NCI-H774 (cell line): ENCODE measurements at regions not wholly inside any gene's neighbourhood (a gene's known extent, or its start where the extent isn't known, plus 50 kb on each side); places are given as distances from the start of the nearest gene placed in this dataset.
A peak's percentile ranks its signal among the peaks of the same experiment; 100 is the strongest.

Source experiments
- DNase-seq: peaks from one replicate; lab custom pipeline; 2025; lab: John Stamatoyannopoulos, UW

DNA sequence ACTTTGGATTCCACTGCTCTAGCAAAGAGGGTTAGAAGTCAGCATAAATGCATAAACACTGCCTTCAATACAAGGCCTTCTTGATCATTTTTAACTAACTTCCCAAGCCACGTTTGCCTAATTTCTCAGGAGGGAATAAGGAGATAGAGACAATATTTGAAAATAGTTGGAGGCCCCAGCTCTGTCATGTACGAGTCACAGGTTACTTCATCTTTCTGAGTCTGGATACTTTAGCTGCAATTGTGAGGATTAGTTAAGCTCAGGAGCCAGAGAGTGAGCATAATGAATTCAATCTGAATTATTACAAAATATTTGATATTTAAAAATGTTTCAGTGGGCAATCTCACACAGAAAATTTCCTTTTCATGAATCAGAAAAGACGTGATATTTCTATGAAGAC is 298.9 kb downstream of the SHOX2 start:
- DNase-seq = no peak

DNA sequence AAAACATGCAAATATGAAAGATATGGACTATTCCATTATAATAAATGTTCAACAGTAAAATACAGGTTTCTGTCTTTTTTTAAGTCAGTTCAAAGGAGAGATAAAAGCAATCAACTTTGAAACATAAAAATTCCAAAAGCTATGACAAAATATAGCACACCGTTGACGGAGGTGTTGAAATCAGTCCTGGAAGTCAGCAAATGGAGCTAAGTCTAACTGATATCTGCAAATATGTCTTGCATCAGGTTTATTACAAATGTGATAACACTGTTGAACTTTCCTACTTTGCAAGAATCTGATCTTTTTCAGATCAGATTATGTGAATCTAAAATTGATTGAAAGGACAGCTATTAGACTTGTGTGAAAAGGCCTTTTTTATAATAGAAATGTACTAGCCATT is 300.7 kb downstream of the SHOX2 start:
- no peak for DNase-seq

DNA sequence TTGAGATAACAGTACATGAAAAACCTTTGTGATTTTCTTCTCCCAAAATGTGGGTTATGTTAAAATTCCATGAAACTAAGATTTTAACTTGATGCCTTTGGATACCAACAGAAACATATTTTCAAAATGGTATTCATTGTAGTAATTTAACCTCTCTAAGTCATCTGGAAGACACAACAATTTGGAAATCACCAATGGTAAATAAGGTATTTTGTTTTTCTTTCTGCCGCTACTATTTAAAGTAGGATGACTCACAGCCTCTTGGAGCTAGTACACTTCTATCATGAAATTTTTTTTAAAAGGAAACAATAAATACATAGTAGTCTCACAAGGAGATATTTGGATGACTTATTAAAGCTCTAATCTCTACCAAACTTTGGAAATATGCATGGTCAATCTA is 291.6 kb upstream of the VEPH1 start:
- DNase-seq = no peak

DNA sequence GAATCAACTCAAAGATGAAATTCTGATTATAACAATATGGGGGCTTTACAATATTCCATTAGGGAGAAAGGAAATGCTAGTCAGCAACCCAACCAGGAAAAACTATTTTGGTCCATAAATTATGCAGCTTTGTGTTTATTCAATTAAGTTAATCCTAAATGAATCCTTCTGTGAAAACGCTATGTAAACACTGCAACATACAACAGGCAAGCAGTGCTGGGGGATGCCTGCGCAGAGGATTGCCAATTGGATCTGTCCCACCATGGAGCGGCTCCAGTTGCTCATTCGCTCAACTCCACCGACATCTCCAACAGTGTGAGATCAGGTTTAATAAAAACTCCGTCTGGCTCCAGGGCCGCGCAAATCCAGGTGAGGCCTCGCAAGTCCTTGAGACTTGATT is 290.5 kb upstream of the VEPH1 start:
- no peak for DNase-seq

DNA sequence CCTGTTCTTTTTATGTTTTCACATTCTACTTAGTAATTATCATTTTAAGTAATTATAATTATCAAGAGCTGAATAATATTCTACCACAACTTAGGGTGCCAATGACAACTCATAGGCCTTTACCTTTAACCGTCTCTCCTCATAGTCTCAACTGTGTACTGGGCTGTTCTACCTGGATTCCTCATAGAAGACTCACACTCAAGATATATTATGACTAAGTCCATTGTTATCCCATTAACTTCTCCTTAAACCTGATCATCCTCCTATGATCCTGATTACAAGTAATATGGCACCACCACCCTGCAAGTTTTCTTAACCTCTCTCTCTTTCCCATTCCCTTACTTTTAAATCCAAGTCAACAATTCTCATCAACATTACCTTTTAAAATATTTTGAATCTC is 285.9 kb upstream of the VEPH1 start:
- no peak for DNase-seq

DNA sequence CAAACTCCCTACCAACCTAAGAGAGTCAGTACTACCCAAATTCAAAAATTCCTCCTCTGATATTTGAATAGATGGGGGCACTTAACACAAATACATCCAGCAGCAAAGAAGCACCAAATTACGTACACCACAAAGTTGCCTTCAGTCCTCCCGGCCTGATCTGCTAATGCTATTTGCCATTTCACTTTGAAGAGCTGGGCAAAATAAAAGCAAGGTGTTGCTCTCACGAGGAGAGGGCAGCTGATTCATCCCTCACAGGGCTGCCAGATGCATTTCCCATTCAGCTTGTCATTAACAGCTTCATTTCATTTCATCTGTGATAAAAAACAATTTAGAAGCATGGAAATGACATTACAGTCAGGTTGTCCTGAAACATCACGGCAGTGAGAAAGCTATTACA is 283.4 kb upstream of the VEPH1 start:
- DNase-seq = no peak

DNA sequence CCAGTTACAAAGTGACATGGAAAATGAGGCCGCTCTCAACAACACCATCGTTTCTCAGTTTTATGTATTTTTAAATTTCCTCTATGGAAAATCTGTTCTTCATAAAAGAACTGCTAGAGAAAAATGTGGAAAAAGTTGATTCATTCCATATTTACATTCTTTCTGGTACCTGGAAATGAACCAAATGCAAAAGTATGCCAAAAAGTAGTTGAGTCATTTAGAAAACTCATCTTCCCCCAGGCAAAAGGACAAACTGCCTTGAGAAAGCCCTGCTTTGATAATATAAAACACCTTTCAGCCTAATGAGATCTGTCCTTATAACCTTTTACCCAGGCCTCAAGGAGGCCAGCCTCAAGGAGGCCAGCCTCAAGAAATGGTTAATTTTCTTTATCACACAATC is 283.0 kb upstream of the VEPH1 start:
- no peak for DNase-seq

DNA sequence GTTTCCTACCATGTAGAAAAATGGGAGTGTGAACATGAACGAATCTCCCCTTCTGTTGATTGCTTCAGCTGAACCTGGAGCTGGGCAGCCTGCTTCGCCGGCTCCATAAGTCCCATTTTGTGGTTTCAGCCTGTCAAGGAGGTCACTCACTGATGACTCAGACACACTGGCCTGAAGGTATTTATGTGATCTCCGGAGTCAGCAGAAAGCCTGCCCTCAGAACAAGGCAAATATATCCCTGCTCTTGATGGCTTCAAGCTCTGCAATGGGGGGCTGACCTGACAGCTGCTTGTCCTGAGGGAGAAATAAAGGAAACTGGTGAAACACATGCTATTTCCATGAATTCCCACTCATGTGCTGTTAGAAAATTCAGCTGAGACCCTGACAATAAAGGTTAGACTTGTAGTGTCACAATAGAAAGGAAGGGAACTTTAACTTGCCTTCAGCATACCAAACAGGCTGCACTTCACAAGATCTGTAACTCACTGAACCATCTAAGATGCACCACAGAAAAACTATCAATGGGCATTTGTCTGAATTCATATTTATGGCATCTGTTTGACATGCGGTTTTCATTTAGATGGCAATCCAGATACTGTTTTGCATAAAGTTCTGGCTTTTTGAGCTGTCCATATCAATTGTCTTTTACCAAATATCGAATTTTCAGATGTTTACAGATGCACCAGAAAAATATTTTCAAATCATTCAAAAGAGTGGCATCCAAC is 282.0 kb upstream of the VEPH1 start:
- no peak for DNase-seq

DNA sequence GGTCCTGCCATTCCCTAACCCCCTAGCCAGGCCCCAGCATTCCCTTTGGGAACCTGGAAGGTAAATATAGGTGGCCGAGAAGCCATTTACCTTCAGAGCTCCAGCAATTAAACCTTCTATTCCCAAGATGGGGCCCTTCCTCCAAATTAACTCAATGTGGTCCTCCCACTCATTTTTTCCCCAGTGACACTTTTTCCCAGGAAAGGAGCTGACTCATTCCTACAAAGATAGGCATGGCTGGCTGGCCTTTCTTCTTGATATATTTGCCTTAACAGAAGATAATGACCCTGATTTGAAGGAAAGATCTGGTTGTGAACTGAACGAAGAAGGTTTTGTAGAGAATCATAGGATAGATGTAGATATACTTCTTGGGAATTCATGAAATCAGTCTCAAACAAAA is 279.0 kb upstream of the VEPH1 start:
- DNase-seq = no peak

DNA sequence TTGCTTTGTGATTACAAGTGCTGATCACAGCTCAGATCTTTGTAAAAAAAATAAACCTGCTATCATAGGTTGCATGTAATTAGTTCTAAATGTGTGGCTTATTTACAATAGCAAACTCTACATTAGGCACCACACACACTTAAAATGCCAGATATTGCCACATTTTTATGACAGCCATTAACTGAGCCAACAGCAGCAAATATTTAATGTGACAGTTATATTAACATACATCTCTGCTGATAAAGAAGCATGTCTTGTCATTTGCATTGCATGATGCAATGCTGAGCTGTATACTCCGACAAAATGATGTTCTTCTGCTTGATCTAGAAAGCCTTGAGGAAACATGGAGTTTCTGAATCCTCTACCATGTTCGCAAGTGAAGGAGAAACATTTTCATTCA is 273.6 kb upstream of the VEPH1 start:
- no peak for DNase-seq

DNA sequence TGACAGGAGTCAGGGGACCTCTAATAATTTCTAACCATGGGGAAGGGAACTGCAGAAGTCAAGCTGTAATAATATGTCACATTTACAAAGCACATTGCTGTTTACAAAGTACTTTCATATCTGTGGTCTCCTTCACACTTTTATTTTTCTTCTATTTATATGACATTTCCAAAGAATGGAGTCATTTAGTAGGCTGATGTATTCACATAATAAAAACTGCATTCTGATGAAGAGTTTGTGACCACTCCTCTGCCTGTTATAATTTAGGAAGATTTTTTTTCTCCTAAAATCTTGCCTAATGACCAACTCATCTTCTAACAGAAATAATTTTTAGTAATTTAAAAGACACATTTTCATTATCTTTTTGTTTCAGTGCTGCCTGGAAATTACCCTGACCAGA is 272.2 kb upstream of the VEPH1 start:
- no peak for DNase-seq

DNA sequence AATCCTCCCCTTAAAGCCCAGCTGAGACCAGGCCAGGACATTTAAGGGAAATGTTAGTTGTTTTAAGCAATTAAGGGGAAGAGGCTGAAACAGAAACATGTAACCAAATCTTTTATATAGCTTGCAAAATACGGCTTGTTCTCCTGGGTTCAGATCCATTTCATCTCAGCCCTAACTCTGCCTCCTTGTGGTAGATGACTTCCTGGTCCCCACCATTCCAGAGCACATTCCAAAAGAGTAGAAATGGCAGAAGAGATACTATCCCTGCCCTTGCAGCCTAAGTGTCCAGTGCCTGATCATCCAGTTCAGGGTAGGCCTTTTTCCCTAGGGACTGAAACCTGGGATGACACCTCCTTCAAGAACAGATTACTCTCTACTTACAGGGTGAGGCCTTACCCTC is 266.2 kb upstream of the VEPH1 start:
- no peak for DNase-seq

DNA sequence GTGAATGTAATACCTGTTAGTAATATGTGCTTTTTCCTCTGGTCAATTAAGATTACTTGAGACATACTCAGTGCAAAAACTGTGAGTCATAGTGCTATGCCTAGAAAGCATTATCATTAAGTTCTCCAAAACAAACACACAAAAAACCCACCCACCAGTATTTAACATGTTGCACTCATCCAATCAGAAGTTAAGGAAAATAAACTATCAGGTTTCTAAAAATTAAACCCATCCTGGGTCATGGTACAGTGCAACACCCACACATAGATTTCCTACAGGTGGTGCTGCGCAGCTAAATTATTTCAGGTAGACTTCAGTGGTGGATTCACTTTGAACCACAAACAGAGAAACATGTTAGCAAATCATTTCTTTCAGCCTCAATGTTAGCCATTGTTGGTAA is 264.4 kb upstream of the VEPH1 start:
- DNase-seq = no peak

DNA sequence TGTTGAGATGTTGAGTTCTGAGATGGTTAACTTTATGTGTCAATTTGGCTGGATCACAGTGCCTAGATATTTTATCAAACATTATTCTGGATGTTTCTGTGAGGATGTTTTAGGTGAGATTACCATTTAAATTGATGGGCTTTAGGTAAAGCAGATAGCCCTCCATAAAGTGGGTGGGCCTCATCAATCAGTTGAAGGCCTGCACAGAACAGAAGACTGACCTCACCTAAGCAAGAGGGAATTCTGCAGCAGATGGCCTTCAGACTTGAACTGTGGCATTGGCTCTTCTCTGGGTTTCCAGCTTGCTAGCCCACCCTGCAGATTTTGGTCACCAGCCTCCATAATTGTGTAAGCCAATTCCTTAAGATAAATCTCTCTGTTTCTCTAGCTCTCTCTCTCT is 260.4 kb upstream of the VEPH1 start:
- no peak for DNase-seq

DNA sequence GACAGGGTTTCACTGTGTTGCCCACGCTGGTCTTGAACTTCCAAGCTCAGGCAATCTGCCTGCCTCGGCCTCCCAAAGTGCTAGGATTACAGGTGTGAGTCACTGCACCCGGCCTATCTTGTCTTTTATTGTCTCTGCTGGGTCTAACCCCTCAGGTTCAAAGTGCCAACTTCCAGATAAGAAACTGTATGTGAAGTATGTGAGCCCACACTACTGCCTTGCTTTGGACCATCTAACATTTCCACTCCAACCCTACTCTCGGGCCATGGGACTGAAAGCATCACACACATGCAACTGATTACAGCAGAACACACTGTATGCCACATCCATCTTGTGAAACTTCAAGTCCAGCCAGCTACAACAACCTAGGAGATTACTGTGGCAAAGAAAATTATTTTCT is 256.1 kb upstream of the VEPH1 start:
- no peak for DNase-seq

DNA sequence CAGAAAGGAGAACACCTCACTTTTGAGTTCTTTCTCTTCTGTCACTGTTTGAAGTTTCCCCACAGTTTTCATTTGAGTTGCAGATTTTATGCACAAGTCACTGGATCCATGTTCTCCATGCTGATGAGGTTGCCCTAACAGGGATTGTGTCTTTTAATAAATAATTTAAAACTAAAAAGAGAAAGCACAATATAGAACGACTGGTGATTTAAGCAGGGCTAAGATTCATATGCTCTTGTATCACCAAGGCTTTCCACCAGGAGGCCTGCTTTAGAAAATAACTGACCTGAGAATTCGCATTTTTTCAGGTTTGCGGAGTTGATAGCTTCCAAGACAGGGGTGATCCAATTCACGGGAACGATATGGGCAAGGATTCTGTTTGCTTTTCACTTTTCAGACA is 252.0 kb upstream of the VEPH1 start:
- DNase-seq = no peak

DNA sequence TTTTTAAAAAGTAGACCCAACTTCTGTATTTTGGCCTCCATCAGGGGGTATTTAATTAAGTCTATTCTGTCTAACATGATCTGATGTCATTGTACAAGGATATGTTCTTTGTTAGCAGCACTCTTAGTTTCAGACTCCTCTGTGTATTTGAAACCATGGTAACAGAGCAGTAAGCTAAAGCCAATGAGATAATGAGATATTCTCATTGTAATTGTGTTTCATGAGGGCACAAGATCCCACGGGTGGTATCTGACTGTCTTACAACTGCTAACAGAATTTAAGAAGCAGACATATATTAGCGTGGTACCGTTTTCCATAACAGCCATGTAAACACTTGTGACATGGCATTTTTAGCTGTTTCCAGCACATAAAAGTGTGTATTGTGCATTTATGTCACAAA is 251.2 kb upstream of the VEPH1 start:
- DNase-seq = peak; percentile 34

DNA sequence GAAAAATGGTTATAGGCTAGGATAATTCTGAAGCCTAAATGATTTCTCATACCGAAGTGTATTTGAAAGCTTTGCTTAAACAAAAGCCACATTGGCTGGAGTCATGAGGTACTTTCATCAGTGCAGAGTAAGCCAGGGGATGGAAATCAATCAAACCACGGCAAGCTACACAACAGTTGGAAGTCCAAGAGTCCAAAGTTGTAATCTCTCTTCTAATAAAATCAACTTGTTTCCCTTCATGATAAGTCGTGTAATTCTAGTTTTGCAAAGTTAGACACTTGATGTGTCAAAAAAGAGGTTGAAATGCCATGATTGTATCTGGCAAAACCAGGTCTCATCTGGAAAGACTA is 250.5 kb upstream of the VEPH1 start:
- DNase-seq = no peak

DNA sequence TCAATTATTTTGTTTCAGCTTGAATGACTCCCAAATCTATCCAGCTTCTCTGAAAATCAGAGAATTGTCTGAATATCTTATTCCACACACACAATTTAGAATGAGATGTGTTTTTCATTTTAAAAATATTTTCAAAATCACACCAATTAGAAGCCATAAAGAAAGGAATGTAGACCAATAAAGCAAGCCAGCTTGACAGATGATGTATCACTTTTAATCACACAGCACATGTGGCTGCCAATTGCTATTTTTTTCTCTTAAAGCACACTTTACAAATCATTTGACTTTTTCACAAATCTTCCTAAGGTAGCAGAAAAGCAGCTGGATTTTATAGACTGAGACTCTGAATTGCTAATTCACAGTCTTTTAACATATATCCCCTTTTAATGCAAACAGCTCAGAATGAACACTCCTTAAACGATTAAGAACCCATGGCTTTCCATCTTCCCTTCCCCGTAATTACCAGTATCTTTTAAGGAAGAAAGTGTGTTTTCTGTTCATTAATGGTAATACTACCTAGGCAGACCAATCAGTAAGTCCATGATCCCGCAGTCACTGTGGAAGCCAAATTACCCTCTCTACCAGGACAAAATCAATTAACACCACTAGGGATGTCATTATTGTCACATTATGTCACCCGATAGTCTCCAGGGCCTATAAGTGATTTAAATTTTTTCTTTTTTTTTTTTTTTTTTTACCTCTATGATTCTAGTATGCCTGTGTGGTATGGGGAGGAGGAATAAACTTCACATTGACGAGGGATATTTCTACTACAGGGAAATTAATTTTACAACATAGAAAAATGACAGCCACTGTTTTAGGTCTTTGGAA is 250.0 kb upstream of the VEPH1 start:
- DNase-seq = no peak

DNA sequence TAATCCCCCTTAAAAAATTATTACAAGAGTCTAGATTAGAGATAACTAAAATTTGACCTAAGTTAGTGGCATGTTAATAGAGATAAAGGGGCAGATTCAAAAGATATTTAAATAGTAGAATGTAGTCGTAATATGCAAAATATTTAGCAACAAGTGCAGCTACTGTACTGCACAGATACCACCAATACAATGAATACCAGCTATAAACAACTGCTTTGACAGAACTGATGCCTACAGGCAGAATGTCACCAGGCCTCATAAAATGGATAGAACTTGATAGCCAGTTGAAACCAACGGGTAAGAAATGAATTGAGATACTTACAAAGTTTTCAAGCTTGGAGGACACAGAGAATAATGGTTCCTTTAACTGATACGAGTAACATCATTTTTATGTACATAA is 249.3 kb upstream of the VEPH1 start:
- DNase-seq = no peak

DNA sequence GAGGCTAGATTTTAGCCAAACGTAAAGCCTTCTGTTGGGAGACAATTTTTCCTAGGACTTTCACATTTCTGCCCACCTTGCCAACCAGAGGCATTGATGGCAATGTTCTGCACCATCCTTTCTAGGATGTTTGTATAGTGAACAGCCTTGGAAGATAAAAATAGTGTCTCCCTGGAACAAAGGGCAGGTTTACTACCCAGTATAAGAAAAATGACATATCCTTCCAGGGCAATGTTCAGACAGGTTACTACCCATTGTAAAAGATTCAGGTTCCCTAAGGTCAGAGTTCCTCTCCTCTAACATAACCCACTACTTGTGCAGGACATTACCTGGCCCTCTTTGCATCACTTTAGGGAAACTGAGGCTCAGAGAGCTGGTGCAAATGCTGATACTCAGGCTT is 248.2 kb upstream of the VEPH1 start:
- DNase-seq = no peak

DNA sequence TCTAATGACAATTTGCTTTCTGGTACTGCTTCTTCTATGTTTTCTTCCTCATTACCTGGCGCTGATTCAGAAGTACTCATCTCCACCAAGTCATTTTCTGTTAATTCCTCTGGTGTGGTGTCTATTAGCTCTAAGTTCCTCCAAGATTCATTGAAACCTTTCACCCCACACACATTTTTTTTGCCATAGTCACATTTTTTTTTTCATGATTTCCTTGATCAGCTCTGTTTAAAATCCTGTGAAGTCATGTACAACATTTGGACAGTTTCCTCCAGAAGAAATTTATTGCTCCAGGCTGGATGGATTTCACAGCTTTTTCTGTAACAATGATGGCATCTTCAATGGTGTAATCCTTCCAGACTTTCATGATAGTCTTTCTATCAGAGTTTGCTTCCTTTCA is 243.2 kb upstream of the VEPH1 start:
- no peak for DNase-seq

DNA sequence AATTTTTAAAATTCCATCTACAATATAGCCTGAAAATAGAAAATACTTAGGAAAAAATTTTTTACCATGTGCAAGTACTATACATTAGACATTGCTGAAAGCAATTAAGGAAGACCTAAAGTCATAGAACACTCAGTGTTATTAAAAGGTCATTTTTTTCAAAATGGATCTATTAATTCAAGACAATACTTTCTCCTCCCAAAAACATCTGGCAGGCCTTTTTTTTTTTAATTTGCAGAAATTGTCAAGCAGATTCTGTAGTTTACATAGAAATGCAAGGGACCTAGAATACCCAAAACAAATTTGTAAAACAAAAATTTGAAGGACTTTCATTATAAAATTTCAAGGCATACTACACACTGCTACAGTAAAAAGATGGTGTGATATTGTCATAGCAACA is 238.4 kb upstream of the VEPH1 start:
- DNase-seq = no peak

DNA sequence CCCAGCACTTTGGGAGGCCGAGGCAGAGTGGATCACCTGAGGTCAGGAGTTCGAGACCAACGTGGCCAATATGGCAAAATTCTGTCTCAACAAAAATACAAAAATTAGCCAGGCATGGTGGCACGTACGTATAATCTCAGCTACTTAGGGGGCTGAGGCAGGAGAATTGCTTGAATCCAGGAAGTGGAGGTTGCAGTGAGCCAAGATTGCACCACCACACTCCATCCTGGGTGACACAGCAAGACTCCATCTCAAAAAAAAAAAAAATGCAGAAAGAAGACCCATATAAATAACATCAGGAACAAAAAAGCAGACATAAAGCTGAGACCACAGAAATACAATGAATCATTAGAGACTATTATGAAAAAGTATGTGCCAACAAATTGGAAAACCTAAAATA is 235.2 kb upstream of the VEPH1 start:
- DNase-seq = no peak
